IPS-NIHi7 (cell line): ENCODE measurements at regions not wholly inside any gene's neighbourhood (a gene's known extent, or its start where the extent isn't known, plus 50 kb on each side); places are given as distances from the start of the nearest gene placed in this dataset.
A peak's percentile ranks its signal among the peaks of the same experiment; 100 is the strongest.

Source experiments
- DNase-seq: peaks from one replicate; pipeline ENCODE4 v3.0.0; 2012; ENCODE audit warnings: mixed read lengths; ENCODE audit errors: extremely low spot score

- DNase-seq = no peak
These were observed 782.3 kb upstream of the GHITM start for GRCh38 chr10:83357004-83357403.

DNA sequence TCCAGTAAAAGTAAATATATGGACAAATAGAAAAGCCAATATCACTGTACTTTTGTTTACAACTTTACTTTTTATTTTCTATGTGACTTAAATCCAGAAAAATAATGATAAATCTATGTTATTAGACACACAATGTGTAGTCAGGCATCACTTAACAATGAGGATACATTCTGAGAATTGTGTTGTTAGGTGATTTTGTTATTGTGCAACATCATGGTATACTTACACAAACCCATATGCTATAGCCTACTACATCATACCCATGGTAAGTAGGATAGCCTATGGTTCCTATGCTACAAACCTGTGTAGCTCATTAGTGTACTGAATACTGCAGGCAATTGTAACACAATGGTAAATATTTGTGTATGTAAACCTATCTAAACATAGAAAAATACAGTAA lies 781.7 kb upstream of the GHITM start:
- no peak for DNase-seq

GRCh38 chr10:83367036-83367435 lies 772.3 kb upstream of the GHITM start:
- no peak for DNase-seq

GRCh38 chr10:83371696-83372490 lies 767.4 kb upstream of the GHITM start:
- no peak for DNase-seq

DNA sequence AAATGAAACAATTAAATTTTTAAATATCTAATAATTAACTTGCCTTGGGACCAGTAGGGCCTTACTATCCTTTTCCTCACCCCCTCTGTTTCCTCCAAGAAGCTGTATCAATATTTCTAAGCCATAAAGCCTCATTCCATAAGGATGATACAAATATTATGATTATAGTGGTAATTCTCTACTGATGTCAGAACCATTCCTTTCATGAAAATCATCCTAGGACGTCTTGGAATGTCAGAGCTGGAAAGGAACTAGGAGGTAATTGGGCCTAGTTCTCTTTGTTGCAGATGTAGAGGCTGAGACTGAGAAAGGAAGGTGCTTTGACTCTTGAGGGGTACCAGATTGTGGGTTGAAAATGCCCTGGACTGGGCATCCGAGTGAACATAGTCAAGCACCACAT lies 766.7 kb upstream of the GHITM start:
- no peak for DNase-seq

- DNase-seq = peak; percentile 53
These were observed 765.6 kb upstream of the GHITM start for GRCh38 chr10:83373671-83374070.

DNA sequence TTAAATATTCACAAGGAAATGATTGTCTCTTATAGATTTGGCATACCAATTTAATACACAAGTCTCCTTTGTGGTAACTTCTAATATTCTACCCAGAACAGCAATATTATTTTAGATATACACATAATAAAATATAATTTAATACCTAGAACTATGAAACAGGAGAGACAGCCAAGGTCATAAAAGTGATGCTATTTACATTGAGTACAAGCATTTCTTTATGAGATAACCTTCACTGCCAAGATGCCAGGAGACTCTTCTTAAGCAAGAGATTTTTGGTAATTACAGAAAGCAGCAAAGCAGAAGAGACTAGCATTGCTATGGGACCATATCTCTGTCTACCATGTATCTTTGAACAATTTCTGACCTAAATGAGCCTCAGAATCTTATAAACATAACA lies 764.6 kb upstream of the GHITM start:
- DNase-seq = no peak

- no peak for DNase-seq
These were observed 764.0 kb upstream of the GHITM start for GRCh38 chr10:83375274-83375673.

DNA sequence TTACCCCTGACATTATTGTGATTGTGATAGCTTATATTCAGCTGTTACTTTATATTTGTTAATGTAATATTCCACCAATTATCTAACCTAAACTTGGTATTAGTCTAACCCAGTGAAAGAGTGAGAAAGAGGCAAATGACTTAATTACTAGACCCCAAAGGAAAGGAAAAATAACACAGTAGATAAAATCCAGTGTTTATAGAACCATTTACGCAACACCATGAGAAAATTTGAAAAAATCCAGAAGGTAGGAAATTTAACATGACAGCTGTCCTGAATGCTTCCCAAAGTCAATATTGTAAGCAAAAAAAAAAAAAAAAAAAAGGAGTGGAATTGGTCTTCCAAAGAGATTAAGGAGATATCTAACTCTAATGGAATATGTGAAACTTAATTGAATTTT lies 741.5 kb upstream of the GHITM start:
- DNase-seq = no peak

GRCh38 chr10:83410570-83410969 lies 728.7 kb upstream of the GHITM start:
- DNase-seq = no peak

DNA sequence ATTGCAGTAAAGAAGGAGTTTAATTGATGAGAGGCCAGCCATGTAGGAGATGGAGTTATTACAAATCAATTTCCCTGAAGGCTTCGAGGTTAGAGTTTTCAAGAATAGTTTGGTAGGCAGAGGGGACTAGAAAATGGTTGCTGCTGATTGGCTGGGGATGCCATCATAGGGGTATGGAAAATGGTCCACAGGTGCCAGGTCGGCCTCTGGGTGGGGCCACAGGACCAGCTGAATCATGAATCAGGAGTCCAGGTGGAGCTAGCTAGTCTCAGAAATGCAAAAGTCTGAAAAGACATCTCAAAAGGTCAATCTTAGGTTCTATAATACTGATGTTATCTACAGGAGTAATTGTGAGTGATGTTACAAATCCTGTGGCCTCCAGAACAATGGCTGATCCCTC lies 714.0 kb upstream of the GHITM start:
- no peak for DNase-seq

DNA sequence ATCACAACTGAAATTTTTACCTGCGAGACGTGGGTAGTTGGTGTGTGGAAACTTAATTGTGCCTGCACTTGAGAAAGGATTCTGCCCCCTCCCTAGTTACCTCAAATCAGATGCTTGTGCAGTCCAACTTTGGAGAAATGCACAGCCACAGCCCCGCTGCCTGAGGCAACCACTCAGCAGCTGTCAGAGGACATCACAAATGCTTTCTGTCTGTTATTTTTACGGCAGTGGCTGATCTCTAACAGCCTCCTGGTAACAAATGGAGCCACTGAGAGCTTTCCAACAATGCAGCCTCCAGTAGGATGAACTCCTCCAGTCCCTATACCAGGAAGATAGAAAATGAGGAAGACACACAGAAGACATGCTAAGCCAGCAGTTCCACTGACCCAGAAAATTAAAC lies 712.2 kb upstream of the GHITM start:
- DNase-seq = no peak

- no peak for DNase-seq
These were observed 706.9 kb upstream of the GHITM start for GRCh38 chr10:83432261-83433045.

GRCh38 chr10:83433705-83434104 lies 705.6 kb upstream of the GHITM start:
- DNase-seq = no peak

GRCh38 chr10:83448013-83448412 lies 691.3 kb upstream of the GHITM start:
- no peak for DNase-seq

DNA sequence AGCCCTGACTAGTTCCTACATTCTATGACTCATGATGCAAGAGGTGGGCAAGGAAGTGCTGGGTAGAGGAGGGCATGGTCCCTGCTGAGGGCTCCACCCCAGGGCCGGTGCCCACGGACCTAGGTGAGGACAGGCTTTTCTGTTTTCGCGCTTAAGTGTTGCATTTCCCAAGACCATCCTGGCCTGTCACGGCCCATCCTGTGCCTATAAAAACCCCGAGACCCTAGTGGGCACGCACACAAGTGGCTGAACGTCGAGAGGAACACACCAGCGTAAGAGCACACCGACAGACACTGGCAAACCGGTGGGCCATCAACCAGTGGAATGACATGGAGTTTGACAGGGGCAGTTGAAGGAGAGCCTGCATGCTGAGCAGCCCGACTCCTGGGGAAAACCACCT lies 680.7 kb upstream of the GHITM start:
- DNase-seq = no peak

GRCh38 chr10:83459124-83459523 lies 680.2 kb upstream of the GHITM start:
- no peak for DNase-seq

DNA sequence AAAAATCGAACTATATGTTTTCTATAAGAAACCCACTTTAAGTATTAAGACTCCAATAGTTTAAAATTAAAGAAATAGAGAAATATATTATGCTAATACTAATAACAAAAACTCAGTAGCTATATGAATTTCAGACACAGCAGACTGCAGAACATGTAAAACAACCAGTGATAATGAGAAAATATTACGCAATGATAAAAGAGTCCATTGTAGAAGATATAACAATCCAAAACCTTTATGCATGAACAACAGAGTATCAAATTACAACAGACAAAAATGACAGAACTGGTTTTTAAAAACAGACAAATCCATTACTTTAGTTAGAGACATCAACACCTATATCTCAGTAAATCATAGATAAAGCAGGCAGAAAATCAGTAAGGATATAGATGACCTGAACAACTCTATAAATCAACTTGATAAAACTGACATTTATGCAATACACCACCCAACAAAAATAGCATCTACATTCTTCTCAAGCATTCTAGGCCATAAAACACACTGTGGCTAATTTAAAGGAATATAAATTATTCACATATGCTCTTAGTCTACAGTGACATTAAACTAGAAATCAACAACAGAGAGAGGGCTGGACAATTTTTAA lies 669.5 kb upstream of the GHITM start:
- no peak for DNase-seq

- no peak for DNase-seq
These were observed 663.1 kb upstream of the GHITM start for GRCh38 chr10:83476211-83476610.

DNA sequence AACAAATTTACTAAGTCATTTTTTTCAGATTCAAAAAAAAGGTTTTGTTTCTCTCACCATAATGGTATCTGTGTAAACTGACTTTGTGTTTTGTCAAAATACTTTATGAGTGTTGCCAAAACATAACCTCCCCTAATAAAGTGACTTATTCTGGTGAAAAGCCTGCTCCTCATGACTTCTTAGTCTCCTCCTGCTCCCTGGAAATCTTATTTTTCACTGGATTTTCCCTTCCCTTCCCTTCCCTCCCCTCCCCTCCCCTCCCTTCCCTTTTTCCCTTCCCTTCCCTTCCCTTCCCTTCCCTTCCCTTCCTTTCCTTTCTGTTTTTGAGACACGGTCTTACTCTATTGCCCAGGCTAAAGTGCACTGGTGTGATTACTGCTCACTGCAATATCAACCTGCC lies 650.1 kb upstream of the GHITM start:
- DNase-seq = no peak

DNA sequence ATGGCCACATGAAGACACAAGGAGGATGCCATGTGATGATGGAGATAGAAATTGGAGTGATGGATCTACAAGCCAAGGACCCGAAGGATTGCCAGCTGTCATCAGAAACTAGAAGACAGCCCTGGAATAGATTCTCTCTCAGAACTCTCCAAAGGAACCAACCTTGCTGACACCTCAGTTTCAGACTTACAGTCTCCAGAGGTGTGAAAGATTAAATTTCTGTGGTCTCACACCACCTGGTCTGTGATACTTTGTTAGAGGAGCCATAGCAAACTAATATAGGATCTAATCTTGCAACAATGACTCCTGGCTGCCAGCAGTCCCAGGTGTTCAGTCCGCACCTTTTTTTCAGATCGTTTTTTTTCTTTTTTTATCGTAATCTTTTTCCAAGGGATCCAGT lies 647.3 kb upstream of the GHITM start:
- no peak for DNase-seq

- no peak for DNase-seq
These were observed 626.6 kb upstream of the GHITM start for GRCh38 chr10:83512681-83513080.

DNA sequence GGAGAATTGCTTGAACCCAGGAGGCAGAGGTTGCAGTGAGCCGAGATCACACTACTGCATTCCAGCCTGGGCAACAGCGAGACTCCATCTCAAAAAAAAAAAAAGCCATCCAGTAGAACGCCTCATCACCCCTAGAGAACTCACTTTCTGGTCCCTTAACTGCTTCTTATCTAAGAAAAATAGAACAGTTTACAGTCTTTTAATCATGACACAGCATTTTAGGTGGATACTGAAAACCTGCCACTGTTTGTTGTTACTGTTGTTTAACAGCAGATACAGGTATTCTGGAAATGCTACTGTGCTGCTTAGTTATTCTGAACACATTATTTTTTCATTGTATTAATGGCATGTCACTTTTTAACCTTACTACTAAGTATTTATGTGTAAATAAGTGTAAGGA lies 624.3 kb upstream of the GHITM start:
- DNase-seq = no peak
